A673 (cell line): ENCODE measurements at regions not wholly inside any gene's neighbourhood (a gene's known extent, or its start where the extent isn't known, plus 50 kb on each side); places are given as distances from the start of the nearest gene placed in this dataset.

Experiments used
- BruUV-seq: library from RNA; stranded (reverse); fragments of 400-500 nt; replicated peaks from 2 replicates; lab custom pipeline; 2021; lab: Mats Ljungman, UMichigan
- CTCF ChIA-PET: fragments of 300-600 bp; sonication (Branson Sonifier 250); formaldehyde crosslinking; loops from one replicate; lab custom pipeline; 2022; ENCODE audit warnings: antibody characterized with exemption; lab: Charles Lee
- POLR2A ChIA-PET: fragments of 300-600 bp; sonication (Branson Sonifier 250); formaldehyde crosslinking; loops from one replicate; lab custom pipeline; 2022; ENCODE audit warnings: antibody characterized with exemption; ENCODE audit not compliant: low non-redundant PET; lab: Charles Lee
- DNase-seq: peaks from one replicate; pipeline ENCODE4 v3.0.0-alpha.2; 2015; ENCODE audit warnings: low spot score
- H3K27ac ChIP-seq: fragments of 200-600 bp; sonication (generic); 2 replicates; pipeline ENCODE4 v1.5.1; 2016; ENCODE audit warnings: mixed run types, low read depth, mild to moderate bottlenecking, mixed read lengths, antibody characterized with exemption, low read length; ENCODE audit not compliant: poor library complexity, severe bottlenecking
- H3K27me3 ChIP-seq: fragments of 200-600 bp; sonication (generic); replicated peaks from 2 replicates; pipeline ENCODE4 v1.6.1; 2017; ENCODE audit warnings: mixed run types, low read depth, mild to moderate bottlenecking, mixed read lengths, antibody characterized with exemption, low read length; ENCODE audit not compliant: insufficient read depth, poor library complexity
- H3K36me3 ChIP-seq: fragments of 200-600 bp; sonication (generic); 2 replicates; pipeline ENCODE4 v1.6.1; 2016; ENCODE audit warnings: mixed run types, mild to moderate bottlenecking, mixed read lengths, antibody characterized with exemption, low read length; ENCODE audit not compliant: insufficient read depth, poor library complexity, severe bottlenecking
- H3K4me1 ChIP-seq: fragments of 200-600 bp; sonication (generic); 2 replicates; pipeline ENCODE4 v1.6.1; 2017; ENCODE audit warnings: mixed run types, mild to moderate bottlenecking, mixed read lengths, antibody characterized with exemption, low read length; ENCODE audit not compliant: insufficient read depth, poor library complexity, severe bottlenecking
- H3K4me3 ChIP-seq: fragments of 200-600 bp; sonication (generic); 2 replicates; pipeline ENCODE4 v1.5.1; 2016; ENCODE audit warnings: low read depth, mixed run types, mild to moderate bottlenecking, mixed read lengths, low read length; ENCODE audit not compliant: poor library complexity, severe bottlenecking
- H3K9me3 ChIP-seq: fragments of 200-600 bp; sonication (generic); 2 replicates; pipeline ENCODE4 v1.6.1; 2016; ENCODE audit warnings: mixed run types, low read depth, mild to moderate bottlenecking, mixed read lengths, antibody characterized with exemption, low read length; ENCODE audit not compliant: poor library complexity, severe bottlenecking
- CTCF ChIP-seq: fragments of 300-800, 200-600 bp; sonication (generic); conservative IDR thresholded peaks from 2 replicates; pipeline ENCODE4 v1.5.1; 2017; ENCODE audit warnings: low read depth, mild to moderate bottlenecking, antibody characterized with exemption, low read length, moderate library complexity, mixed read lengths
- EZH2 ChIP-seq: fragments of 200-600 bp; sonication (generic); IDR thresholded peaks from 2 replicates; pipeline ENCODE4 v1.6.1; 2017; ENCODE audit warnings: borderline replicate concordance, low read depth, mild to moderate bottlenecking, mixed read lengths, antibody characterized with exemption, low read length; ENCODE audit not compliant: poor library complexity, severe bottlenecking
- intact Hi-C: fragments of 100-400 bp; cut with micrococcal nuclease; formaldehyde crosslinking; loops from one replicate; pipeline ENCODE4 v1.10.0; 2022; ENCODE audit not compliant: unreplicated experiment

GRCh38 chr14:71618716-71619115, 313.5 kb upstream of the RGS6 start:
- TF ChIP-seq CTCF (no peak), EZH2 (no peak)
- POLR2A ChIA-PET: no interaction called here
- Histone ChIP-seq H3K36me3 (no peaks in the 10 kb centered on the region), H3K4me1 (peaks cover 10% of the 10 kb centered on the region), H3K9me3 (no peaks in the 10 kb centered on the region), H3K27ac (no peak overlapping the region), H3K4me3 (no peak overlapping the region), H3K27me3 (no peaks in the 10 kb centered on the region)
- no TSS peak for BruUV-seq
- intact Hi-C loops: no loop called here
- CTCF ChIA-PET: no interaction called here
- DNase-seq: no peak

DNA sequence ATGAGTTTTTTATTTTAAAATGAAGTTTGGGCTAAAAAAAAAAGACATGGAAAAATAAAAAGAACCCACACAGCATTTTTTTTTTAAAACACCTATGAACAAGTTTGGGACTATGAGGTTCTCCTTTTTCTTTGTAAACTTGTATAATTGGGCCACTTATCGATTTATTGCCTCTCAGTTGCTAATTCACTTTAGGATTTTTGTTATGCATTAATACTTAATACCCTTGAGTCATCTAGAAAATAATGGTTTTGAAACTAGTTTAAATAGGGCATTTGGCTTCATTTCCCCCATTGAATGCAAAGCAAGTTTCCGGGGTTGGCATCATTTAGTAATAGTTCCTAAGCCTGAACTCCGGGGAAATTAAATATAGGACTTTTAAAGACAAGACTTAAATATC, 312.8 kb upstream of the RGS6 start:
- intact Hi-C loops: no loop called here
- ChIA-PET POLR2A (no interaction called here), CTCF (no interaction called here)
- BruUV-seq: no TSS peak
- no peaks in the 10 kb centered on the region for H3K36me3 ChIP-seq
- TF ChIP-seq CTCF: no peak
- TF ChIP-seq EZH2: no peak
- peaks cover 13% of the 10 kb centered on the region for H3K4me1 ChIP-seq
- DNase-seq: no peak
- no peaks in the 10 kb centered on the region for H3K9me3 ChIP-seq
- no peaks in the 10 kb centered on the region for H3K27me3 ChIP-seq
- no peak overlapping the region for H3K27ac ChIP-seq
- H3K4me3 ChIP-seq: no peak overlapping the region

GRCh38 chr14:71620401-71620800, 311.8 kb upstream of the RGS6 start:
- no TSS peak for BruUV-seq
- DNase-seq: no peak
- H3K36me3 ChIP-seq: no peaks in the 10 kb centered on the region
- intact Hi-C loops: no loop called here
- no peaks in the 10 kb centered on the region for H3K9me3 ChIP-seq
- CTCF ChIA-PET: no interaction called here
- TF ChIP-seq EZH2: no peak
- no peak for TF ChIP-seq CTCF
- POLR2A ChIA-PET: no interaction called here
- no peak overlapping the region for H3K4me3 ChIP-seq
- H3K27me3 ChIP-seq: no peaks in the 10 kb centered on the region
- H3K4me1 ChIP-seq: peaks cover 22% of the 10 kb centered on the region
- H3K27ac ChIP-seq: no peak overlapping the region
